Thoracic aorta (tissue), 2 donors: ENCODE measurements at regions not wholly inside any gene's neighbourhood (a gene's known extent, or its start where the extent isn't known, plus 50 kb on each side); places are given as distances from the start of the nearest gene placed in this dataset.

Experiments
- ATAC-seq: fragments of 150-250 bp; one replicate; pipeline ENCODE4 v1.8.0; 2017; ENCODE audit warnings: low read depth; ENCODE audit not compliant: insufficient number of reproducible peaks, low FRiP score
- DNase-seq: peaks from one replicate; pipeline ENCODE4 v3.0.0-alpha.2; 2020; ENCODE audit warnings: low spot score
- H3K27ac ChIP-seq, 2 donors: fragments of 200-600 bp; sonication (generic); 1 replicate in 1 of 2; 2 replicates in 1 of 2; pipeline ENCODE4 v1.5.1; 2016; ENCODE audit warnings: mild to moderate bottlenecking in 2 of 2, moderate library complexity in 2 of 2
- H3K27me3 ChIP-seq: fragments of 200-600 bp; sonication (generic); replicated peaks from 2 replicates; pipeline ENCODE4 v1.6.0; 2016; ENCODE audit warnings: mild to moderate bottlenecking; ENCODE audit not compliant: insufficient read depth
- H3K36me3 ChIP-seq: fragments of 200-600 bp; sonication (generic); one replicate; pipeline ENCODE4 v1.5.1; 2016
- H3K4me1 ChIP-seq, 2 donors: fragments of 200-600 bp; sonication (generic); 1 replicate in 1 of 2; 2 replicates in 1 of 2; pipeline versions ENCODE4 v1.5.1 to v1.6.0; 2016; ENCODE audit warnings: low read depth in 2 of 2, mild to moderate bottlenecking in 1 of 2; ENCODE audit not compliant: control insufficient read depth in 1 of 2
- H3K4me3 ChIP-seq: fragments of 200-600 bp; sonication (generic); 2 replicates; pipeline ENCODE4 v1.5.1; 2016; ENCODE audit warnings: mild to moderate bottlenecking
- H3K9me3 ChIP-seq: fragments of 200-600 bp; sonication (generic); 2 replicates; pipeline ENCODE4 v1.5.1; 2016
- TF ChIP-seq, protein P1 (sequence below): fragments of 200-600 bp; sonication (generic); IDR thresholded peaks from one replicate; pipeline ENCODE4 v1.5.1; 2019; ENCODE audit warnings: antibody characterized with exemption

GRCh38 chrX:124862301-124862700 lies 457.4 kb upstream of the TEX13C start:
- no peak overlapping the region for H3K4me3 ChIP-seq
- TF ChIP-seq, protein P1, sequence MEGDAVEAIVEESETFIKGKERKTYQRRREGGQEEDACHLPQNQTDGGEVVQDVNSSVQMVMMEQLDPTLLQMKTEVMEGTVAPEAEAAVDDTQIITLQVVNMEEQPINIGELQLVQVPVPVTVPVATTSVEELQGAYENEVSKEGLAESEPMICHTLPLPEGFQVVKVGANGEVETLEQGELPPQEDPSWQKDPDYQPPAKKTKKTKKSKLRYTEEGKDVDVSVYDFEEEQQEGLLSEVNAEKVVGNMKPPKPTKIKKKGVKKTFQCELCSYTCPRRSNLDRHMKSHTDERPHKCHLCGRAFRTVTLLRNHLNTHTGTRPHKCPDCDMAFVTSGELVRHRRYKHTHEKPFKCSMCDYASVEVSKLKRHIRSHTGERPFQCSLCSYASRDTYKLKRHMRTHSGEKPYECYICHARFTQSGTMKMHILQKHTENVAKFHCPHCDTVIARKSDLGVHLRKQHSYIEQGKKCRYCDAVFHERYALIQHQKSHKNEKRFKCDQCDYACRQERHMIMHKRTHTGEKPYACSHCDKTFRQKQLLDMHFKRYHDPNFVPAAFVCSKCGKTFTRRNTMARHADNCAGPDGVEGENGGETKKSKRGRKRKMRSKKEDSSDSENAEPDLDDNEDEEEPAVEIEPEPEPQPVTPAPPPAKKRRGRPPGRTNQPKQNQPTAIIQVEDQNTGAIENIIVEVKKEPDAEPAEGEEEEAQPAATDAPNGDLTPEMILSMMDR = no peak
- no peak for DNase-seq
- no peak for ATAC-seq
- H3K27ac ChIP-seq = no peak overlapping the region
- H3K9me3 ChIP-seq = no peaks in the 10 kb centered on the region
- no peaks in the 10 kb centered on the region for H3K36me3 ChIP-seq
- no peaks in the 10 kb centered on the region for H3K4me1 ChIP-seq
- no peaks in the 10 kb centered on the region for H3K27me3 ChIP-seq

GRCh38 chrX:124863303-124863702 lies 456.4 kb upstream of the TEX13C start:
- Histone ChIP-seq H3K9me3 (no peaks in the 10 kb centered on the region), H3K27me3 (no peaks in the 10 kb centered on the region), H3K27ac (no peak overlapping the region), H3K4me3 (no peak overlapping the region), H3K36me3 (no peaks in the 10 kb centered on the region), H3K4me1 (no peaks in the 10 kb centered on the region)
- ATAC-seq (no peak), DNase-seq (no peak)
- TF ChIP-seq, protein P1 = no peak

DNA sequence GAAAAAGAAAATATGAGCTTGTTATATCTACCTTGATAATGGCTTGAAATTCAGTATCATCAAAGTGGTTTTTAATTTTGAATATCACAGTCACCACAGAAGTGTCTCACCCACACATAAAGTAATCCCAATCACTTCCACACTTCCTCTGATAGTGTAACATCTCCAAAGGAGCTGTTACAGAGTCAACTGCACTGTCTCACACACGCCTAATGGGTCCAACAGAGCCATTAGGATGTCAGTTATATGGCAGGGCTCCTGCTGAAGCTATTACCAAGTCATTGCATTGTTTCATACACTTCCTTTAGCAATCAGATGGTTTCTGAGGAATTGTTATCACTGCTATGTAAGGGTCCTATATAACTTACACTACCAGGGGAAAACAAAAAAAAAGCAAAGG lies 432.1 kb upstream of the TEX13C start:
- Histone ChIP-seq H3K36me3 (no peaks in the 10 kb centered on the region), H3K27ac (no peak overlapping the region), H3K27me3 (no peaks in the 10 kb centered on the region), H3K4me1 (no peaks in the 10 kb centered on the region), H3K4me3 (no peak overlapping the region), H3K9me3 (no peaks in the 10 kb centered on the region)
- no peak for ATAC-seq
- TF ChIP-seq, protein P1 = no peak
- DNase-seq = no peak

- H3K4me1 ChIP-seq = no peaks in the 10 kb centered on the region
- no peak overlapping the region for H3K4me3 ChIP-seq
- H3K27ac ChIP-seq = no peak overlapping the region
- TF ChIP-seq, protein P1 = no peak
- H3K36me3 ChIP-seq = no peaks in the 10 kb centered on the region
- ATAC-seq (no peak), DNase-seq (no peak)
- H3K9me3 ChIP-seq = no peaks in the 10 kb centered on the region
- H3K27me3 ChIP-seq = no peaks in the 10 kb centered on the region
These were observed 423.7 kb upstream of the TEX13C start for GRCh38 chrX:124895947-124896346.

GRCh38 chrX:124902953-124903352 lies 416.7 kb upstream of the TEX13C start:
- Histone ChIP-seq H3K27me3 (no peaks in the 10 kb centered on the region), H3K4me3 (no peak overlapping the region), H3K9me3 (no peaks in the 10 kb centered on the region), H3K27ac (no peak overlapping the region), H3K4me1 (no peaks in the 10 kb centered on the region), H3K36me3 (no peaks in the 10 kb centered on the region)
- no peak for DNase-seq
- ATAC-seq = no peak
- TF ChIP-seq, protein P1 = no peak
